NCI-H2171 treated with DMSO at 0.1 percent for 48 hours (cell line): ENCODE measurements at regions not wholly inside any gene's neighbourhood (a gene's known extent, or its start where the extent isn't known, plus 50 kb on each side); places are given as distances from the start of the nearest gene placed in this dataset.

Source experiments
- DNase-seq: peaks from one replicate; lab custom pipeline; 2025; lab: John Stamatoyannopoulos, UW

GRCh38 chr6:105452924-105453756 lies 50.3 kb upstream of the PREP start:
- DNase-seq, result no peak
